ENCODE measurements at regions not wholly inside any gene's neighbourhood (a gene's known extent, or its start where the extent isn't known, plus 50 kb on each side); places are given as distances from the start of the nearest gene placed in this dataset.

- no peak for TF ChIP-seq CTCF (conservative IDR thresholded peaks at IDR 0.05; ENCODE audit: low read depth, low read length)
- no peak for TF ChIP-seq EZH2 (IDR thresholded peaks at IDR 0.05; ENCODE audit: borderline replicate concordance, low read depth, low read length, poor library complexity, severe bottlenecking)
These were observed 666.8 kb upstream of the SETBP1 start for GRCh38 chr18:44013871-44014270.

Data from A673 (cell line).